Vagina (tissue), 2 donors: ENCODE measurements at regions not wholly inside any gene's neighbourhood (a gene's known extent, or its start where the extent isn't known, plus 50 kb on each side); places are given as distances from the start of the nearest gene placed in this dataset.

ENCODE experiments used
- DNase-seq, 2 donors: peaks; one replicate each; pipeline ENCODE4 v3.0.0-alpha.2; 2017; ENCODE audit errors: extremely low spot score in 2 of 2
- H3K27ac ChIP-seq: fragments of 200-600 bp; sonication (generic); one replicate; pipeline ENCODE4 v1.5.1; 2019
- H3K27me3 ChIP-seq: fragments of 200-600 bp; sonication (generic); one replicate; pipeline ENCODE4 v1.5.1; 2019
- H3K36me3 ChIP-seq, 2 donors: fragments of 200-600 bp; sonication (generic); one replicate each; pipeline ENCODE4 v1.5.1; 2017 to 2019
- H3K4me1 ChIP-seq: fragments of 200-600 bp; sonication (generic); one replicate; pipeline ENCODE4 v1.5.1; 2019
- H3K4me3 ChIP-seq, 2 donors: fragments of 200-600 bp; sonication (generic); 1 replicate in 1 of 2; 2 replicates in 1 of 2; pipeline ENCODE4 v1.5.1; 2016 to 2019
- H3K9me3 ChIP-seq: fragments of 200-600 bp; sonication (generic); one replicate; pipeline ENCODE4 v1.5.1; 2019
- CTCF ChIP-seq, 3 experiments: fragments of 450-650 bp in 2 of 3; fragments of 200-600 bp in 1 of 3; sonication (generic) in 1 of 3; IDR thresholded peaks; one replicate each; pipeline ENCODE4 v1.5.1; 2017 to 2019; ENCODE audit warnings: antibody characterized with exemption in 3 of 3, mild to moderate bottlenecking in 2 of 3, moderate library complexity in 2 of 3
- POLR2A ChIP-seq, 2 donors: fragments of 450-650 bp; IDR thresholded peaks; one replicate each; pipeline ENCODE4 v1.6.1; 2017; ENCODE audit warnings: antibody characterized with exemption in 2 of 2, mild to moderate bottlenecking in 2 of 2, moderate library complexity in 2 of 2
- POLR2AphosphoS5 ChIP-seq, 2 donors: sonication (generic); formaldehyde crosslinking; IDR thresholded peaks; one replicate each; pipeline ENCODE4 v1.9.0; 2017; ENCODE audit warnings: antibody characterized with exemption in 2 of 2, mild to moderate bottlenecking in 2 of 2, low read depth in 1 of 2; ENCODE audit not compliant: insufficient read depth in 1 of 2
- intact Hi-C: fragments of 100-400 bp; cut with DNase I; formaldehyde crosslinking; loops from one replicate; pipeline ENCODE4 v1.15.1; 2023

DNA sequence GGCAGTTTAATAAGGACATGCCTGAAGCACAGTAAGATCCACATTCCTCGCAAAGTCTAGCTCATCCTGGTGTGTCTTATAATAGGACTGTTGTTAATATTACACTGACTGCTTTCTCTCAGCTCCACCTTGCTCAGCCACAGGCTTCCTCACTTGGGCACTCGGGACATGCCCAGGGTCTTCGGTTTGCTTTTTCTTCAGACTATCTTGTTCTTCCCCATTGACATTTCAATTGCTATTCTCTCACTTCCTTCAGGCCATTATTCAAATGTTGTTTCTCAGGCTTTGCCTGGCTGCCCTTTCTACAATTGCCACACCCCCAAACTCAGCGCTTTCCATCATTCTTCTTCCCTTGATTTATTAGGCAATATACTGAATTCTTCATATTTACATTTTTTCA lies 274.8 kb upstream of the RGS17 start:
- TF ChIP-seq CTCF (IDR thresholded peaks at IDR 0.05) (no peak), POLR2A (IDR thresholded peaks at IDR 0.05) (no peak), POLR2AphosphoS5 (IDR thresholded peaks at IDR 0.05; ENCODE audit: insufficient read depth in 1 of 2, low read depth in 1 of 2) (no peak)

GRCh38 chr6:153401751-153402150 lies 270.7 kb upstream of the RGS17 start:
- no peak overlapping the region for H3K4me3 ChIP-seq
- intact Hi-C loops, result no loop called here
- no peak for DNase-seq
- no peak for TF ChIP-seq POLR2AphosphoS5 (IDR thresholded peaks at IDR 0.05; ENCODE audit: insufficient read depth in 1 of 2, low read depth in 1 of 2)
- TF ChIP-seq CTCF (IDR thresholded peaks at IDR 0.05), result no peak
- no peak for TF ChIP-seq POLR2A (IDR thresholded peaks at IDR 0.05)
- H3K9me3 ChIP-seq, result no peaks in the 10 kb centered on the region
- no peaks in the 10 kb centered on the region for H3K36me3 ChIP-seq
- no peaks in the 10 kb centered on the region for H3K27me3 ChIP-seq
- H3K27ac ChIP-seq, result no peak overlapping the region
- H3K4me1 ChIP-seq, result no peaks in the 10 kb centered on the region

More for the DNA sequence above, 274.8 kb upstream of the RGS17 start:
- H3K36me3 ChIP-seq, result no peaks in the 10 kb centered on the region
- DNase-seq, result no peak
- H3K4me3 ChIP-seq, result no peak overlapping the region
- H3K4me1 ChIP-seq, result no peaks in the 10 kb centered on the region
- H3K27me3 ChIP-seq, result no peaks in the 10 kb centered on the region
- intact Hi-C loops, result no loop called here
- H3K9me3 ChIP-seq, result no peaks in the 10 kb centered on the region
- no peak overlapping the region for H3K27ac ChIP-seq

DNA sequence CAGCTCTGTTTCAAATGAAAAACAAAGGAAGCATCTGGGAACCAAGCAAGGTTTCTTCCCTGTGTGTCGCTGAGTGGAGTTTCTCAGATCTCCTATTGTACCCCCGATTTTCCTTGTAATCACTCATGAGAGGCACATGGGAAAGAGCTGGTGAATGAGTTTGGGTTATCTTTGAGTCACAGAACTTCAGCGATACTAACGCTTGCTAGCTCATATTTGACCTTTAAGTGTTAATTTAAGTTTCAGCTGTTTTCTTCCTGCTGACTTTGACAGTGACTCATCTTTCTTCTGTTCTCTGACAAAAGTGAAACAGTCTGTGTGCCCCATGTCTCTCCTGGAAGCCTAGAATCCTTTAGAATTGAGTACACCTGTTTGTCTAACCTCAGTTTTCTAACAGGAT lies 261.1 kb upstream of the RGS17 start:
- intact Hi-C loops, result no loop called here
- TF ChIP-seq POLR2A (IDR thresholded peaks at IDR 0.05), result no peak
- TF ChIP-seq POLR2AphosphoS5 (IDR thresholded peaks at IDR 0.05; ENCODE audit: insufficient read depth in 1 of 2, low read depth in 1 of 2), result no peak
- no peak for TF ChIP-seq CTCF (IDR thresholded peaks at IDR 0.05)
- Histone ChIP-seq H3K9me3 (no peaks in the 10 kb centered on the region), H3K4me1 (no peaks in the 10 kb centered on the region), H3K4me3 (no peak overlapping the region), H3K36me3 (no peaks in the 10 kb centered on the region), H3K27ac (no peak overlapping the region), H3K27me3 (no peaks in the 10 kb centered on the region)
- no peak for DNase-seq

DNA sequence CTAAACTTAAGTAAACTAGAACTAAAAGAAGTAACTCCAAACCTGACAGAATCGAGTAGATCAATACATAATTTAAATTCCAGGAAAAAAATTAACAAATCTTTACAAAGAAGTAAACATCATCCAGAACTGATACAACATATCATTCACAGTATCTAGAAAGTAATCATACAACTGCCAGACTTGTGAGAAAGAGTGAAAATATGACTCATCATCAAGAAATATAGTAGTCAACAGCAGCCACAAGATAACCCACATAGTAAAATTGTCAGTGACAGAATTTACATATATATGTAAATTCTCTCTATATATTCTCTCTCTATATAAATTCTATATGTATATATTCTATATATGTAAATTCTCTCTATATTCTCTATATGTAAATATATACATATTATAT lies 242.8 kb upstream of the RGS17 start:
- no peaks in the 10 kb centered on the region for H3K27me3 ChIP-seq
- no peaks in the 10 kb centered on the region for H3K4me1 ChIP-seq
- no peak overlapping the region for H3K27ac ChIP-seq
- TF ChIP-seq CTCF (IDR thresholded peaks at IDR 0.05), result no peak
- TF ChIP-seq POLR2AphosphoS5 (IDR thresholded peaks at IDR 0.05; ENCODE audit: insufficient read depth in 1 of 2, low read depth in 1 of 2), result no peak
- TF ChIP-seq POLR2A (IDR thresholded peaks at IDR 0.05), result no peak
- no peaks in the 10 kb centered on the region for H3K36me3 ChIP-seq
- no peak overlapping the region for H3K4me3 ChIP-seq
- DNase-seq, result no peak
- intact Hi-C loops, result no loop called here
- H3K9me3 ChIP-seq, result no peaks in the 10 kb centered on the region

DNA sequence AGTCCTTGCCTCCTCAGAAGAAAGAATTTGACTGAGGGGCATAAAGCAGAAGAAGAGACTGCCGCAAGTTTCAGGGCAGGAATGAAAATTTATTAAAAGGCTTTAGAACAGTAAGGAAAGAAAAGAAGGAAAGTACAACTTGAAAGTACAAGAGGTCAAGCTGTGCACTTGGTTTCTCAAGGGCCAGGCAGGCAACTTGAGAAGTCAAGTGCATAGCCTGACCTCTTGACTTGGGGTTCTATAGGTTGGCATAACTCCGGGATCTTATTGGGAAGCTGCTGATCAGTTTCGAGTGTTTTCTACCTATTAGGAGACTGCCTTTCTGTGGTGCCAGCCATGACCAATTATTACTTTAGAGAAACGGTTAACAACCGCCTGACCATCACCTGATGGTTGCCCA lies 237.0 kb upstream of the RGS17 start:
- Histone ChIP-seq H3K4me3 (no peak overlapping the region), H3K27ac (no peak overlapping the region), H3K4me1 (no peaks in the 10 kb centered on the region), H3K9me3 (no peaks in the 10 kb centered on the region), H3K27me3 (no peaks in the 10 kb centered on the region), H3K36me3 (no peaks in the 10 kb centered on the region)
- TF ChIP-seq POLR2AphosphoS5 (IDR thresholded peaks at IDR 0.05; ENCODE audit: insufficient read depth in 1 of 2, low read depth in 1 of 2), result no peak
- no peak for TF ChIP-seq CTCF (IDR thresholded peaks at IDR 0.05)
- TF ChIP-seq POLR2A (IDR thresholded peaks at IDR 0.05), result no peak
- no peak for DNase-seq
- intact Hi-C loops, result no loop called here
